Colon (tissue), 2 donors: ENCODE measurements at regions not wholly inside any gene's neighbourhood (a gene's known extent, or its start where the extent isn't known, plus 50 kb on each side); places are given as distances from the start of the nearest gene placed in this dataset.
"Not testable (repeated sequence)": the region's sequence is repeated elsewhere in the genome, so short reads cannot be mapped to it uniquely, and the experiment has no call there.

Experiments
- FAIRE-seq: peaks from 2 replicates; lab custom pipeline; 2012; peaks lifted over from hg19 to GRCh38; lab: Jason Lieb, UNC
- donor health status: control.
- donor health status: control.

DNA sequence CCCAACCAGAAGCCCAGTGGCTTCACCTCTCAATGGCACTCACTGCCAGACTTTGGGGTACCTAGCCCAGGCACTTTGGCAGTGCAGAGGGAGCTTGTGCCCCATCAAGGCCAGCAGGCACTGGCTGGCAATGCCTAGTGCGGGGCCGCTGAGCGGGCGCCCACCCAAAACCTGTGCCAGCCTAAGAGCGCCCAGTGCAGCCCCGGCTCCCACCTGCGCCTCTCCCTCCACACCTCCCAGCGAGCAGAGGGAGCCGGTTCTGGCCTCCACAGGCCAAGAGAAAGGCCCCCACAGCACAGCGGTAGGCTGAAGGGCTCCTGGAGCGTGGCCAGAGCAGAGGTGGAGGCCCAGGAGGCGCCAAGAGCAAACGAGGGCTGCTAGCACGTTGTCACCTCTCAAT, 930.8 kb downstream of the IPMK start:
- FAIRE-seq = no peak

DNA sequence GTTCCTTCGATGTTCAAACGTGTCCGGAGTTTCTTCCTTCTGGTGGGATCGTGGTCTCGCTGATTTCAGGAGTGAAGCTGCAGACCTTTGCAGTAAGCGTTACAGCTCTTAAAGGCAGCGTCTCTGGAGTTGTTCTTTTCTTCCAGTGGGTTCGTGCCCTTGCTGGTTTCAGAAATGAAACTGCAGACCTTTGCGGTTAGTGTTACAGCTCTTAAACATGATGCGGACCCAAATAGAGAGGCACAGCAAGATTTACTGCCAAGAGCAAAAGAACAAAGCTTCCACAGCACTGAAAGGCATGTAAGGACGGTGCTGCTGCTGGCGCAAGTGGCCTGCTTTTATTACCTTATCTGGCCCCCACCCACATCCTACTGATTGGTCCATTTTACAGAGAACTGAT, 931.4 kb downstream of the IPMK start:
- no peak for FAIRE-seq

DNA sequence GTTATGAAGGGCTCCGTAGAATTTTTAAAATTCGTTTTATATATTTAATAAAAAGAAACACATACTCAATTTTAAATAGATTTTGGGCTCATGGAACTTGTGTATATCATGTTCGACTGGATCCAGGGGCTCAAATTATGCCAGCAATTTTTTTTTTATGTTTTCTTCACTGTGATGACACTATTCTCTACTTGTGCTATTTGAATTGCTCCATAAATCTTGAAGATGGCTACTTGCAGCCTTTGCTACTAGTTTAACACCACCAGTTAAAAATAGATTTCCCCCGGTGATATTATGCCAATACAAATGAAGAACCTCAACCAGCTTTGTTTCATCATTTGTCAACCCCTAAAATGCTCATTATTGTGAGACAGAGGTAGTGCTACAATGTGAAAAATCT, 933.2 kb downstream of the IPMK start:
- no peak for FAIRE-seq

DNA sequence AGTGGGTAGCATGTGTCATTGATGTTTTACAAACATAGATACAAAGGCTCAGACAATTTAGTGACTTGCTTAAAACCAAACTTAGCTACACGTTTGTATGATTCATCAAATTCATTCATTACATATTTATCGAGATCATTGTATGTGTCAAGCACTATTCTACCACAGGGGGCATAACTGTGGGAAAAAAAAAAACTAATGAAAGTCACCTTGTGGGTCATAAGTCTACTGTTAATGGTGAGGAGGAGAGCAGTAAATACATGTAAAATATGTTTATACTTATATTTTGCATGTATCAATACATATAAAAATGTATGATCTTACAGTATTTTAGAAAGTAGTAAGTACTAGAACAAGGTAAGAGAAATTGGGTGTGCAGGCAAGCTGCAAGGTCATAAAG, 933.8 kb downstream of the IPMK start:
- no peak for FAIRE-seq

DNA sequence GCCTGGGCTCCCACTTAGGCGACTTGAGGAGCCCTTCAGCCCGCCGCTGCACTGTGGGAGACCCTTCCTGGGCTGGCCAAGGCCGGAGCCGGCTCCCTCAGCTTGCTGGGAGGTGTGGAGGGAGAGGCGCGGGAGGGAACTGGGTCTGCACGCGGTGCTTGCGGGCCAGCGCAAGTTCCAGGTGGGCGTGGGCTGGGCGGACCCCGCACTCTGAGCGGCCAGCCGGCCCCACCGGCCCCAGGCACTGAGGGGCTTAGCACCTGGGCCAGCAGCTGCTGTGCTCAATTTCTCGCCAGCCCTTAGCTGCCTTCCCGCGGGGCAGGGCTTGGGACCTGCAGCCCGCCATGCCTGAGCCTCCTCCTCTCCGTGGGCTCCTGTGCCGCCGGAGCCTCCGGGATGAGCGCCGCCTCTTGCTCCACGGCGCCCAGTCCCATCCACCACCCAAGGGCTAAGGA, 946.3 kb downstream of the IPMK start:
- not testable (repeated sequence) for FAIRE-seq

DNA sequence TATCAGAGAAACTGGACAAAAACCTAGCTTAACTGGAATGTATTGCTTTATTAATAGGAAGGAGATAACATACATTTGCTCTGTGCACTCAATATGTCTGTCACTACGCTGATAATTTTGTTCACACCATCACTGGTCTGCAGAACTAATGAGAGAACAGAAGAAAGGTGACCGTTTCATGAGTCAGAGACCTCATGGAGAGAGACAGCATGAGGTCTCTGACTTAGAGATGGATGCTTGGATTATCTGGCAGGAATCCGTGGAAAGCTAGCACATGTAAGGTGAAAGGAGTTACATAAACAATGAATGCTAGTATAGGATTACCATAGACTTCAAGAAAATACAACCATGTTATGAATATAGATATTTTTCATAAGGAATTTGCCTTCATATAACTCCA, 947.3 kb downstream of the IPMK start:
- FAIRE-seq = no peak

DNA sequence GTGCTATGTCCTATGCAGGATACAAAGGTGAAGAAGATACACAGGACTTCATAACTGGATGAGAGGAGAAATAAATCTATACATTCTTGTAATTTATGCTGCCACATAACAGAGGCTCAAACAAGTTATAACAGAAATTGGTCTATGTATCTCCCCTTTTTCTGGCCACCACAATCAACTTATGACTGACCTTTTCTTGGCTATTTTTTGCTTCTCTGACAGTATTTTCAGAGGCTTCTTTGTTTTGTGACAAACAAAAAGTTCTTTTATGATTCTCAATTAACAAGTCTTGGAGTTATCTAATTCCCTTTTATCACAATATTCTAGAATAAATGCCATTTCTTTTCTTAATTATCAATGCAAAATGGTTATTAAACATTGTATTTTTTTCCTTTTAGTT, 953.0 kb upstream of the ZWINT start:
- peak; percentile 43 for FAIRE-seq

DNA sequence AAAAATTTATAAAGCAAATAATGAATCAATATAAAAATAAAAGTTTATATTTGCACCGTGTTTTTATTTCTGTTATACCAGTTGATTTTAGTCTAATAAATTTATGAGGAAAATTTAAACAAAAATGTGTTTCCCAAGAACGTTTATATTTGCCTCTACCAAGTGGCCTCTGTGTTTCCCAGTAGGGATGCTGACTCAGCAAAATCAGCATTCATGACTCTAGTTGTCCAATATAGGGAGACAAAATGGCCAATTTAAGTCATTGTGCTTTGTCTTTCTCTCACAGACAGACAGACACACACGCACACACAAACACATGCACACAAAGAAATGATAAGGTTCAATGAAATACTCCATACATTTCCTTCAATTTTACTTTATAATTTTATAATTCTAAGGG, 942.5 kb upstream of the ZWINT start:
- FAIRE-seq = no peak

DNA sequence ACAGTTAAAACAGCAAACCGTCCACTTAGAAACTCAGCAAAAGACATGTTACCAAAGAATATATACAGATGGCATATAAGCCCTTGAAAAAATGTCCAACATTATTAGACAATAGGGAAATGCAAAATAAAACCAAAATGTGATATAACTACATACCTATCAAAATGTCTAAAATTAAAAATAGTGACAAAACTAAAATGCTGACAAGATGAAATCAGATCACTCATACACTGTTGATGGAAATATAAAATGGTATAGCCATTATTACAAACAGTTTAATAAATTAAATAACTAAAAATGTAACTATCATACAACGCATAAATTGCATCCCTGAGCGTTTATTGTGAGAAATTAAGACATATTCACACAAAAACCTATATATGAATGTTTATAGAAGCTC, 939.7 kb upstream of the ZWINT start:
- FAIRE-seq = no peak

DNA sequence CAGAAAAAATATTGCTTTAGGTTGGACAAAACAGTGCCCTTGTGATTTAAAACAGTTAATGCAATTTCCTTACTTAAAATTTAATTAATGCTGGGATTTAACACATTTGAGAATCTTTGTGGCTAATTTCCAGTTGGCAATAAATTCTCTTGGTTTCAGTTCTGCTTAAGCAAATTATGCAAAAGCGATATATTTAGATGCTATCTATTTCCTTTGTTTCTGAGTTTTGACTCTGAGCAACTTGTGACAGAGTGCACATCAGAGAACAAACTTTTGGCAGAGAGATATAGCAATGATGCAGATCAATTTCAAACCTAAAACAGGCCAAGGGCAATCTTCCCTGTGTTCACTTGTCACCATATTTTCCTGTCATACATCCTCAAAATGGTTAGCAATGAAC, 933.6 kb upstream of the ZWINT start:
- no peak for FAIRE-seq

DNA sequence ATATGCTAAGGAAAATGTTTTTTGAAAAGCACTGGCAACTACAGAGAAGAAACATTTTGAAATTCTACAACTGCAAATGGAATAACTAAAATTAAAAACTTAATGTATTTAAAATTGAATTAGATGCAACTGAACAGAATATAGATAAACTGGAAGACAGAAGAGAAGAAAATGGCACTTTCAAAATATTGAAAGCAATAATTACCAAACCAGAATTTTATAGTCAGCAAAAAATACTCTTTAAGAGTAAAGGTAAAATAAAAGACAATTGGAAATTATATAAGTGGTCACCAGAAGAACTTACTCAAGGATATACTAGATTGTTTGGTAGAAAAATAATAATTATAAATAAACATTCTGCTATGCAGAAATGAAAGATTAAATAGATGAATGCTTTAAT, 927.7 kb upstream of the ZWINT start:
- FAIRE-seq = peak; percentile 5

DNA sequence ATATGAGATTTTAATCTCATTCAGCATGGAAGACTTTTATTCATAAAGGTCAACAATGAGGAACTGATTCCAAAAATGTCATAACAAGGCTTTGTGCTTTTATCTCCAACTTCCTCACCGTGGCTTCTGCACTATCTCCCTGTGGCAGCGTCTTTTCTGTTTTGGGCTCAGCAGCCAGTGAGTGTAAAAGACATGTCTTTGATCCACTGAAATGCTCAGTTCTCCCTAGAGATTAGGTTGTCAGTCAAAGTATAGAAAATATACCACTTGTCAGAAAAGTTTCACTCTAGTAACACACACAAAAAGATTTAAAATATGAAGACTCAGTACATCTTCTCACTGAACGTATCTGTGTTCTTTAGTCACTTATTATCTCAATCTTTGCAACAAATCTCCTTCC, 901.8 kb upstream of the ZWINT start:
- FAIRE-seq = no peak

DNA sequence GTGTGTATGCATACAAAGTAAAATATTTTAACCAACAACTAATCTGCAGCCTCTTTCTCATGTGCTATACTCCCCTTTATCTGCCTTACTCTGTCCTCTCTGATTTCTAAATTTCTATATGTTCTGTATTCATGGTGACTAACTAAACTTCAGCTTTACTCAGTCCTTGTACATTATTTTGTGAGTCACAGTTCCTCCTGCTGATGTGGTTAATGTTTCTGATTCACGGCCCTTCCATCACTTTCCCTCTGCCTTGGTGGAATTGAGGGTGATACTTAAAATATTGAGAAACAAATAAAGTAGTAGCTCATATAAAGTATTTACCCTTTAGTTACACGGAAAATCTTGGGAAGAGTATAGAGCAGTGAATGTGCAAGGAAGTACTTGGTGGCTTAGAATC, 899.1 kb upstream of the ZWINT start:
- FAIRE-seq = no peak

DNA sequence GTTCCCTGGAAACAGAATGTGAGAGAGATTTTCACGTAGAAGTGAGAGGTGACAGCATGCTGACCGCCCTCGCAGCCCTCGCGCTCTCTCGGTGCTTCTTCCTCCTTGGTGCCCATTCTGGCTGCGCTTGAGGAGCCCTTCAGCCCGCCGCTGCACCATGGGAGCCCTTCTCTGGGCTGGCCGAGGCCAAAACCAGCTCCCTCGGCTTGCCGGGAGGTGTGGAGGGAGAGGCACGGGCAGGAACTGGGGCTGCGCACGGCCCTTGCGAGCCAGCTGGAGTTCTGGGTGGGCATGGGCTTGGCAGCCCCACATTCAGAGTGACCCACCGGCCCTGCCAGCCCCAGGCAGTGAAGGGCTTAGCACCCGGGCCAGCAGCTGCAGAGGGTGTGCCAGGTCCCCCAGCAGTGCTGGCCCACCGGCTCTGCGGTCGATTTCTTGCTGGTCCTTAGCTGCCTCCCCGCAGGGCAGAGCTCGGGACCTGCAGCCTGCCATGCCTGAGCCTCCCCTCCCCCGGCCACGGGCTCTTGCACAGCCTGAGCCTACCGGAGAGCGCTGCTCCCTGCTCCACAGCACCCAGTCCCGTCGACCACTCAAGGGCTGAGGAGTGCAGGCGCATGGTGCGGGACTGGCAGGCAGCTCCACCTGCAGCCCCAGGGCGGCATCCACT, 888.7 kb upstream of the ZWINT start:
- FAIRE-seq = no peak

DNA sequence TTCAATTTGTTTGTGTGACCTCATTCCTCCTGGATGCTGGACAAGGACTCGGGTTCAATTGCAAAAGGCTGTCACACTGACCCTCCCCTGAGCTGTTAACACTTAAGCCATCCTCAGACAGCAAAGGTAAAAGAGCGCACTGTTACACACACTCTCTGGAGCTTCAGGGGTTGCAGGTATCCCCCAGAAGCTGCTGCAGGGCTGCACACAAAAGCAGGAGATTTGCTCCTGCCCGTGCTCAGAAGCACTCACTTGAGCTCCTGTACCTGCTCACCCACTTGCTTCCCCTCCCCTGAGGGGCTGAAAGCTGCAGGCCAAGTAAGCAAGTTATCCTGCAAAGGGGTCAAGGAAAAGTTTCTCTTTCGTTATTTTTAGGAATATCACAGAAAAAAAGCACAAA, 886.2 kb upstream of the ZWINT start:
- no peak for FAIRE-seq

DNA sequence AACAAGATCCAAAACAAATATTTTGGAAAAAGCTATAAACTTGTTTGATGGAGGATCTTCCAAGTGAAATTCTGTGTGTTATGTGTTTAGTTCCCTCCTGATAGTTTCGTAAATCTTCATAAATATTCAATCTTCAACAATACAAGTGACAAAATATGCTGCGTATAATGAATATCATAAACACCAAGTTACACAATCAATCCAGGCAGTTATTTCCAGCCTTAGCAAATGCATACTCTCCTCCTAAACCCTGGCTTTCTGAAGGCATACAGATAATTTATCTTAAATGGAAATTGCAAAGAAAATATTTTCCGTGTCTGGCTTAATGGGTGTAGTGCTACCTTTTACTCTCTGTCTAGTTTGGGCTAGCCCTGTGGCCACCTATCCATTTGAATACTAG, 864.9 kb upstream of the ZWINT start:
- no peak for FAIRE-seq

DNA sequence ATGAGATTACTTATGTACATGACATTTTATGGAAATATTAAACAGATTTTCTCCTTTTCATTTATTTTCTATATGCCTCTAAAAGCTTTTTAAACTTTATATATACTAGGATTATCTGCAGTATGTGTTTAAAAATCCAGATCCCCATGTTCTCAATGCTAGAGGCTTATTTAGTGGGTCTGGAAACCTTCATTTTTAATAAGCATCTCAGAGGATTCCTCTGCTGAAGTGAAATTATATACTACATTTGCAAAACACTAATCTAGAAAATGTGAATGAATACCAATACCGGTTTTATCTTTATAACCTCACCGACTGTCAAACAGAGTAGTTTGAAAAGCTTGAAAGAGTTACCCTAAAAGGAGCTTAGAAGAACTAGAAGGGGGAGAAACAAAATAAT, 863.8 kb upstream of the ZWINT start:
- no peak for FAIRE-seq

DNA sequence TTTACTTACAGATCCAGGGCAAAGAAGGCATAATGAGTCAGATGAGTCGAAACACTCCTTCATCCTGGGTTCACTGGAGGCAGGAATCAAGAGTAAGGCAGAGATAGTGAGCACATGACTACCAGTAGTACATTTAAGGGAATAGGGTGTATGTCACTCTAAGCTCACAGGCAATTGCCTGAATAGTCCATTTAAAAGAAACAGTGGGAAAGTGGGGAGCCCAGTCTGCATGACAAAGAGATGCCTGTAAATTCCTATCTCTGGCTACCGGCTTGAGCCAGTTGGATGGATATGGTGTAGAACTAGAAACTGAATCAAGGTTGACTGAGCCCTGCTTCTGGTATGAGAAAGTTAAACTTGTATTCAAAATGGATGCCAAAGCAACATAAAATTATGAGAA, 861.5 kb upstream of the ZWINT start:
- no peak for FAIRE-seq

DNA sequence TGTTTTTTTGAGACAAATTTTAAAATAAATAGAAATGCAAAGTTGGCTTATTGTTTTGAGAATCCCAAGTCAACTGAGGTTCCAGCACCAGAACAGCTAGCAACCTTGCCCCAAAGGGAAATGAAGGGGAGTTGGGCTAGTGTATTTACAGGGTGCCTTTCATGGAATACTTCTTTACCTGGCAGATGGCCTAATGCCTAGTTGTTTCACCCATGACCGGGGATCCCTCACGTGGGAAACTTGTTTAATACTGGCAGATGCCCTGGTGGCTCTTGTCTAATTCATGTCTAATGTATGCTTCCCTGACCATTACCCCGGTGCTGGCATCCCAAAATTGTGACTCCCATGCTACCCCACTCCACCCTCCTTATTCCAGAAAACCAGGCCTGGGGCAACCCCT, 861.1 kb upstream of the ZWINT start:
- no peak for FAIRE-seq

DNA sequence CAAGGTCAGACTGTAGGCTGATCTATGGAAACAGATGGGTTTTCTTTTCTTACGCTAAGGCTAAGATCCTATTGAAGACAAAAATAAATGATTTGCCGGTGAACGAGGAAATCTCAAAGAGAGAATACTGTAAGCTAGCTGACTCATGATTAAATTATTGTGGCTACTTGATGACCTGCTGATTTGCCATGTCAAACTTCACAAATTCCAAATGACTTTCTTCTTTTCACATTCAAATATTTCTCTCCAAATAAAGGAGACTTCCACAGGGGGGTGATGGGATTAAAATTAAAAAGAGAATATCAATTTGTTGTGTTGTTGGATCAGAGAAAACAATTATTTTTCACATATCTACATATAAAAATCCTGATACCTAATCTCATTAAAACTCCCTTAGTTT, 860.6 kb upstream of the ZWINT start:
- no peak for FAIRE-seq

DNA sequence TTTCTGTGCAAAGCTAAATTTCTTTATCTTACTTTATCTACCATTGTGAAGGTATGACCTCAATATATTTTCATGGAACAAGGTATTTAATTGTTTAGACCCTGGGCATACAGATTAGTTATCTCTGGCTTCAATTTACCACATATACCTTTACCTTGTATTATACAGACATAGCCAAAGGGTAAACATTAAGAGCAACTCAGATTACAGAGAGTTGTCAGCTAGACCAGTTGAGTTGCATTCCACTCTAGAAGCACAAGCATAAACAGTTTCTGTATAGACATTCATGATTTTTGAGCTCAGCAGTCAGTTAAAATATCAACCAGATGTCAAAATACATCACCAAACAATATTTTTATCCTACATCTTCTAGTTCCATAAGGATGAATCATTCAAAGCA, 857.3 kb upstream of the ZWINT start:
- FAIRE-seq = no peak

DNA sequence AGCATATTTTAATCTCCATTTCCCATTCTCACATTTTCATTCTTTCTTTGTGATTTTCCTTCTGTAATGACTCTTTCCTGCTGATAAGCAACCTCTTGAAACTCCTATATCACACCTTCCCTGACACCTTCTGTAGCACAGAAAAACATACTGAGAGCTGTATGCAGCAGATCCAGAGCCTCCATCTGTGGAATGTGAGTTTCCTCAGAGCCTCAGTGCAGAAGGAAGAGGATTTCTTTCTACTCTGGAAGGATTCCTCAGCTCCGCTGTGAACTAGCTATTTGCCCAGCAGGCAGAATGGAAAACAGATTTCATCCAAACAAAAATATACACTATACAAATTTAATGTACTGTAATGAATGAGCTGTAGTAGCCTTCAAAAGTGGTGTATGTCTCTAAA, 841.3 kb upstream of the ZWINT start:
- no peak for FAIRE-seq

DNA sequence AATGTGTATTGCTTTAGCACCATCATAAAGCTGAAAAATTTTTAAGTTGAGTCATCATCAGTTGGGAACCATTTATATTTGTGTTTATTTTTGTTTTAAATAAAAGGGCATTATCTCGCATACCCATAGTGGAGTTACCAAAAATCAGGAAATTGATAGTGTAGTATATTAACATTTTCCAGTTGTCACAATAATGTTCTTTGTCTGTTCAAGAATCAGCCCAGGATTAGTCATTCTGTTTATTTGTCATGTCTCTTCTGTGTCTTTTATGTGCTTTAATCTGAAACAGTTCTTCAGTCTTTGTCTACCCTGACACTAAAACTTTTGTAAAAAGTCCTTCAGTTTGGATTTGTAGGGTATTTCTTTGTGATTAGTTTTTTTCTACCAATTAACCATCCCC, 827.8 kb upstream of the ZWINT start:
- no peak for FAIRE-seq

DNA sequence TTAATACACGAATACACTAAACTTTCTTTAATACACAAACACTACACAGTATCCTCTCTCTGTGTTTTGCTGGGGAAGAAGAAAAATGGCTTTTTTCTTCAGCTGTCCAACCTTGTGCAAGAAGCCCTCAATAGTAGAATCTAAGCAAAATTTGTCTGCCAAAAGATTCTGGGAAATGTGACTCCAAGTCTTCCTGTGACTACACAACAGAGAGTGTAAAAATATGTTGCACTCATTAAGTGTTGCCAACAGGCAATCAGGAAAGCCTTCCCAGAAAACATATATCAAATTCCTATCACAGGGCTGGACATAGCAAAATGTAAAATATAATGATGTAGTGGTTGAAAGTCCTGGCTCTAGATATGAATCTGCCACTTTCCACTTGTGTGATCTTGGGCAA, 825.1 kb upstream of the ZWINT start:
- no peak for FAIRE-seq

DNA sequence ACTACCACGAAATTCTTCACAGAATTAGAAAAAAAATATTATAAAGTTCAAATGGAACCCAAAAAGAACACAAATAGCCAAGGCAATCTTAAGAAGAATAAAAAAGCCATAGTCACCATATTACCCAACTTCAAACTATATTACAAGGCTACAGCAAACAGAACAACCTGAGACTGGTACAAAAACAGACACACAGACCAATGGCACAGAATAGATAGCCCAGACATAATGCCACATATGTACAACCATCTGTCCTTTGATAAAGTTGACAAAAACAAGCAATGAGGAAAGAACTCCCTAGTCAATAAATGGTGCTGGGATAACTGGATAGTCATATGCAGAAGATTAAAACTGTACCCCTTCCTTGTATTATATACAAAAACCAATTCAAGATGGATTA, 808.5 kb upstream of the ZWINT start:
- peak; percentile 43 for FAIRE-seq
